ENCODE measurements at regions not wholly inside any gene's neighbourhood (a gene's known extent, or its start where the extent isn't known, plus 50 kb on each side); places are given as distances from the start of the nearest gene placed in this dataset.

DNA sequence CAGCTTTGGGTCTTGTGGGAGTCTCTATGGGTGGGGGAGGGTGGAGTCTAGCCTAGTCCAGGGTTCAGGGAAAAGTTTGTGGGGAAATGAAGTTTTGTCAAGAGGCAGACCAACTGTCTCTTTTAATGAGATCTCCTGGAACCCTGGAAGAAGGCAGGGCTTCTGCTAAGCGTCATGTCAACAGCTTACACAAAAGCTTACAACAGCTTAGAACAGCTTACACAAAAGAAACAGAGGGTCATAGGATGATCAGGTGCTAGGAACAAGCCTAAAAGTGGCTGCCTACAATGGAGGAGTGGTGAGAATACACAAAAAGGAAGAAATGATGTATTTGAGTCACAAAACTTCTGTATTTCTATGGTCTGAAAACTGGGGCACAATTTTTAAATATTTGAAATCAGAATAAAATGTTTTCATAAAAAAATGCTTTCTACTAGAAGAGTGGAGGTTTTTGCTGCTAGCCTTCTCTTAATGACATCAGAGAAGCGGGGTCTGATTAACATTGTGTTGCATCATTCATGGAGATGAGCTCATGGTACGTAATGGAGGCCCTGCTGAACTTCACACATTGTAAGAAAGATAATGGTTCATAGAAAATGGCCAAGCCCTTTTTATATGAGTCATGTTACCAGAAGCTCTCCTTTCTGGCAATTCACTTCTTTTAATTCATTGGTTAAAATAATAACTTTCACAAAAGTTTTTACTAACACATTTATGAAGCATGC, 351.0 kb downstream of the PIK3C3 start:
- TF ChIP-seq, protein P1, sequence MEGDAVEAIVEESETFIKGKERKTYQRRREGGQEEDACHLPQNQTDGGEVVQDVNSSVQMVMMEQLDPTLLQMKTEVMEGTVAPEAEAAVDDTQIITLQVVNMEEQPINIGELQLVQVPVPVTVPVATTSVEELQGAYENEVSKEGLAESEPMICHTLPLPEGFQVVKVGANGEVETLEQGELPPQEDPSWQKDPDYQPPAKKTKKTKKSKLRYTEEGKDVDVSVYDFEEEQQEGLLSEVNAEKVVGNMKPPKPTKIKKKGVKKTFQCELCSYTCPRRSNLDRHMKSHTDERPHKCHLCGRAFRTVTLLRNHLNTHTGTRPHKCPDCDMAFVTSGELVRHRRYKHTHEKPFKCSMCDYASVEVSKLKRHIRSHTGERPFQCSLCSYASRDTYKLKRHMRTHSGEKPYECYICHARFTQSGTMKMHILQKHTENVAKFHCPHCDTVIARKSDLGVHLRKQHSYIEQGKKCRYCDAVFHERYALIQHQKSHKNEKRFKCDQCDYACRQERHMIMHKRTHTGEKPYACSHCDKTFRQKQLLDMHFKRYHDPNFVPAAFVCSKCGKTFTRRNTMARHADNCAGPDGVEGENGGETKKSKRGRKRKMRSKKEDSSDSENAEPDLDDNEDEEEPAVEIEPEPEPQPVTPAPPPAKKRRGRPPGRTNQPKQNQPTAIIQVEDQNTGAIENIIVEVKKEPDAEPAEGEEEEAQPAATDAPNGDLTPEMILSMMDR (IDR thresholded peaks at IDR 0.05; ENCODE audit: low read depth, low read length), result no peak
- no peak for DNase-seq
- H3K36me3 ChIP-seq, result no peaks in the 10 kb centered on the region

GRCh38 chr18:42306594-42306980, 351.6 kb downstream of the PIK3C3 start:
- TF ChIP-seq, protein P1 (IDR thresholded peaks at IDR 0.05; ENCODE audit: low read depth, low read length), result no peak
- Histone ChIP-seq H3K4me3 (ENCODE audit: low read depth, low read length) (no peak overlapping the region), H3K4me1 (no peaks in the 10 kb centered on the region), H3K36me3 (no peaks in the 10 kb centered on the region), H3K9me3 (no peaks in the 10 kb centered on the region), H3K27me3 (no peaks in the 10 kb centered on the region)
- DNase-seq, result no peak

More for the DNA sequence above, 351.0 kb downstream of the PIK3C3 start:
- Histone ChIP-seq H3K27me3 (no peaks in the 10 kb centered on the region), H3K4me1 (no peaks in the 10 kb centered on the region), H3K9me3 (no peaks in the 10 kb centered on the region), H3K4me3 (ENCODE audit: low read depth, low read length) (no peak overlapping the region)

DNA sequence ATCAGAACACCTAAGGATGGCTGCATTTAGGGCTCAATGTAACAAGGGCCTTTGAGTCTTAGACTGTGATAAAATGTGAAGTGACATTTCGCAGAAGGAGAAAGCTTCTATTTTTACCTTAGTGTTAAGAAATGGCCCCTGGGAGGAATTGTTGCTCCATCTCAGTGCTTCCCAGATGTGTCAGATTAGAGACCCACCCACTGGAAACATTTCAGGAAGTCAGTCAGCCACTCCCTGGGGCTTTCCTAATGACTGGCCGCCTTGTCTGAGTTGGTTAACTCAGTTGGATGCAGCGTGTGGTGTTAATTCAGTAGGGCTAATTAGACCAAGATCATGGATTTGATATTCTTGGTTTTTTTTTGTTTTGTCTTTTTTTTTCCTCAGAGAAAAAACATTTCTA, 355.9 kb downstream of the PIK3C3 start:
- Histone ChIP-seq H3K4me3 (ENCODE audit: low read depth, low read length) (no peak overlapping the region), H3K4me1 (no peaks in the 10 kb centered on the region), H3K36me3 (no peaks in the 10 kb centered on the region), H3K27me3 (no peaks in the 10 kb centered on the region), H3K9me3 (no peaks in the 10 kb centered on the region)
- TF ChIP-seq, protein P1 (IDR thresholded peaks at IDR 0.05; ENCODE audit: low read depth, low read length), result no peak
- DNase-seq, result no peak

DNA sequence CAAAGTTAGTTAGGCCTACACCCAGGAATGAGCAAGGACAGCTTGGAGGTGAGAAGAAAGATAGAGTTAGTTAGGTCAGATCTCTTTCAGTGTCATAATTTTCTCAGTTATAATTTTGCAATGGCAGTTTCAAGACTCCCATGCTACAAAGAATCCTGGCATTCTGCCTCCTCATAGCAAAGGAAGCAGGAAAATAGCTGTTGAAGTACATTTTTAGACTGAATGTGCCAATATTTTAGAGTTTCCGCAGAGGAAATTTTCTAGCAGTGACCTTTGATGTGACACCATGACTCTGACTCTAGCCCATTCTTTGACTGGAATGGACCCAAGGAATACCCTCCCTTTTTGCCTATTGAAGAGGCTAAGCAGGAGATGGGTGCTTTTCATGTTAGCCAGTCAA, 371.7 kb downstream of the PIK3C3 start:
- Histone ChIP-seq H3K27me3 (no peaks in the 10 kb centered on the region), H3K4me1 (no peaks in the 10 kb centered on the region), H3K36me3 (no peaks in the 10 kb centered on the region), H3K4me3 (ENCODE audit: low read depth, low read length) (no peak overlapping the region), H3K9me3 (no peaks in the 10 kb centered on the region)
- TF ChIP-seq, protein P1 (IDR thresholded peaks at IDR 0.05; ENCODE audit: low read depth, low read length), result no peak
- DNase-seq, result no peak

- TF ChIP-seq, protein P1 (IDR thresholded peaks at IDR 0.05; ENCODE audit: low read depth, low read length), result no peak
- H3K27me3 ChIP-seq, result no peaks in the 10 kb centered on the region
- H3K36me3 ChIP-seq, result no peaks in the 10 kb centered on the region
- DNase-seq, result no peak
- no peaks in the 10 kb centered on the region for H3K9me3 ChIP-seq
- H3K4me1 ChIP-seq, result no peaks in the 10 kb centered on the region
- no peak overlapping the region for H3K4me3 ChIP-seq (ENCODE audit: low read depth, low read length)
Measured at GRCh38 chr18:42328931-42329330, 373.9 kb downstream of the PIK3C3 start.

DNA sequence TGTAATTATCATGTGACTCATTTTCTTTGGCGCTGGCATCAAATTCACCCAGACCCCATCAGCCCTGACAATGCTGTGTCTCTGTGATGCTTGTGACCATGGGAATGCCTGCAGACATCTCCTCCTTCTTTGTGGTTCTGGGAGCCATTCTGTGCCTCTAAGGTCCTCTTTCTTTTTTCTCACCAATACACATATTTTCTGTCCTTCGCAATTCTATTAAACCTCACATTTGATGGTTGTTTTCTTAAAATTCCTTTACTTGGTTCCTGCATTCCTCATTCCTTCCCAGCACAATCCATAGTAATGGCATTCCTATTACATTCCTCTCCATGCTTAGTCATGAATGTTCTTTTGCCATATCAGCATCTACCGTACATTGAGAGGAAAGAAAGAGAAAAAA, 375.3 kb downstream of the PIK3C3 start:
- no peak for DNase-seq

More for the DNA sequence above, 375.3 kb downstream of the PIK3C3 start:
- no peaks in the 10 kb centered on the region for H3K4me1 ChIP-seq
- TF ChIP-seq, protein P1 (IDR thresholded peaks at IDR 0.05; ENCODE audit: low read depth, low read length), result no peak
- H3K36me3 ChIP-seq, result no peaks in the 10 kb centered on the region
- H3K4me3 ChIP-seq (ENCODE audit: low read depth, low read length), result no peak overlapping the region
- H3K27me3 ChIP-seq, result no peaks in the 10 kb centered on the region
- no peaks in the 10 kb centered on the region for H3K9me3 ChIP-seq

All from BE2C (cell line).